Midbrain (tissue), 1 donor: ENCODE measurements at regions not wholly inside any gene's neighbourhood (a gene's known extent, or its start where the extent isn't known, plus 50 kb on each side); places are given as distances from the start of the nearest gene placed in this dataset.

ENCODE experiments used
- DNase-seq: peaks from one replicate; lab custom pipeline; 2025; lab: John Stamatoyannopoulos, UW

DNA sequence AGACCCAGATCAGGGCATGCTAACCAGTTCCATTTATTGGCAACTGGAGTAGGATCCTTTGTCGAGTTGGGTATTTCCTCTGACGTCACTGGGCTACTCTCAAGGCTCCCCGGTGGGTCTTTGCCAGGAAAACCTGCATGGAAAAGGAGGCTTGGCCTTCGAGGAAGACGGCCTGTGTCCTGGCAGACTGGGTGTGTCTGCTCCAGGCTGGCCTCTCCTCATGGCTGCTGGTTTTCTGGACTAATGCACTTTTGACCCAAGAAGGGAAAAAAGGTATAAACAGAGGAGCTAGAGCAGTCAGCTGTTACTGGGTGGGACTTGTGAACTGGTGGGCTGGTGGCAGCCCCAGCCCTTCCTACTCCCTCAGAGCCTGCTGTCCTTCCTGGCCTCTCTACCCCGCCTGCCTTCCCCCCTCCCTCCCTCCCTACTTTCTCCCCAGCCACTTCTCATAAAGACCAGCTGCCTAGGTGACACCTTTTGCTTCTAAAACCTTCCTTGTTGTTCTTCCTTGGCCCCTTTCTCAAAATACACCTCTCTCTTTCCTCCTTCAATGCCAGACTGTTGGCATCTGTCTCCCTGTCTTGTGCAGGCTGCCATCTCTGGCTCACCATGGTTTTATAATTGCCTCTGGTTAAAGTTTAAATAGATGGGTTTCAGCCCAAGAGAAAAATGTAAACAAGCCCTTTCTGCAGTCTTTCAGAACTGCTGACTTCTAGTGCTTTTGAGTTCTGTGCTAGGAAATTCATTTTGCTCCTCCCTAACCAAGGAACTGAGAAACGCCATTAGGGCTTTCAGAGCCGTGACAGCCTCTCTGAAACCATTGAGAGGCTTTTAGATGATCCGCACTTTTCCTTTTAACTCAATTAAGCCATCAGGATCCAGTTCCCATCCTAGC, 101.8 kb upstream of the MKLN1 start:
- peak; percentile 26 for DNase-seq

DNA sequence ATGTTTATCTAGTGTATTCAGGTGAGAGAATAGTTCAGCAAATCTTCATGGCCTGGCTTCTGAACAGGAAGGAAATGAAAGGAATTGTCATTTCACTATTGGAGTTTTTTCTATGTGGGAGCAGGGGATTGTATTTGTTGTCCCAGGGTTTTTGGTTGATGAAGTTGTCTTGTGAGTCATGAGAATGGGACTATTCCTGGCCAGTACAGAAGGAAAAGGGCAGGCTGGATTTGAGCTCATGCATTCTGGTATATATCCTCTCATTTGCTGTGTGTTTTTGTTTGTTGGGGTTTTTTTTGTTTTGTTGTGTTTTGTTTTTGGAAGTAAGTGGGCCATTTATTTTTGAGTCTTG, 101.2 kb upstream of the MKLN1 start:
- no peak for DNase-seq

DNA sequence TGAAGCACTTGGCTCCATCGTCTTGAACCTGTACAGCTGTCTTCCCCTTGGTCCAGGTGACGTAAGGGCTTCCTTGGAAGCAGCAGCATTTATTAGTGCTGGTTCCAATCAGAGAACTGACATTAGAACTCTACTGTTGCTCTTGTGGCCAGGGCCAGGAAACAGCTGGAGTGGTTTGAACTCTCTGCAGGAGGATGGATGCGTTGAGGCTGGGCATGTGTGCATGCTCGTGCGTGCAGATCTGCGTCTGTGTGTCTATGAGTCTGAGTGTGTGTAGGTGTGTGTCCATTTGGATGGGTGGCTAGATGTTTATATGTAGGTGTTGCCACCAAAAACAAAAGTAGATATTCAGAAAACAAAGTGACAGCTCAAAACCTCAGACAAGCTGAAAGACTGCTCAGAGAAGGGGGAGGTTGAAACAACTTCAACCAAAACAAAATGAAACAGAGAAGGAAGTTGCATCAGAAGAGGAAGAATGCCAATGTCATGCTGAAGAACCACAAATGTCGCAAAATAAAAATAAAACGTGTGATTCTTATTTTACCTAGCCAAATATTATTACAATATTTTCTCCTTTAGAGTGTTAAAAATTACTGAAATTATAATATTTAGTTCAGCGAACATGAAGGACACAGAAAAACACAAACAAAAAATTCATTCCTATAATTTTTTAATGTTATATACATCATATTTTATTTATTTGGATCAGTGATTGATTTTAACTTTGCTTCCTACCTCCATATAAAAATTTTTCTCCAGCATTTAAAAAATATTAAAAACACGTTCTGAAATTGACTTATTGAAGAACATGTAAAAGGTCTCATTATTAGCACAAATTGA, 96.1 kb upstream of the MKLN1 start:
- DNase-seq: peak; percentile 11

DNA sequence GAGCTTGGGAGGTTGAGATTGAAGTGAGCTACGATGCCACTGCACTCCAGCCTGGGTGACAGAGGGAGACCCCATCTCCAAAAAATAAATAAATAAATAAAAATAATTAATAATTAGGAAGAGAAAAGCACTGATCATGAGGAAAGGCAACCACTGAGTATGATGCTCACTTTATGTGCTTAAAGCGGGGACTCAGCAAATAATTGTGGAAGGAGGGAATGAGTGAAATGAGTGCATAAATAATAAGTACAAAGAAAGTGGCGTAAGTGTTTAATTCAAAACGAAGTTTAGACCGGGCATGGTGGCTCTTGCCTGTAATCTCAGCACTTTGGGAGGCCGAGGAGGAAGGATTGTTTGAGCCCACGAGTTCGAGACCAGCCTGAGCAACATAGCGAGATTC, 94.9 kb upstream of the MKLN1 start:
- DNase-seq: no peak

DNA sequence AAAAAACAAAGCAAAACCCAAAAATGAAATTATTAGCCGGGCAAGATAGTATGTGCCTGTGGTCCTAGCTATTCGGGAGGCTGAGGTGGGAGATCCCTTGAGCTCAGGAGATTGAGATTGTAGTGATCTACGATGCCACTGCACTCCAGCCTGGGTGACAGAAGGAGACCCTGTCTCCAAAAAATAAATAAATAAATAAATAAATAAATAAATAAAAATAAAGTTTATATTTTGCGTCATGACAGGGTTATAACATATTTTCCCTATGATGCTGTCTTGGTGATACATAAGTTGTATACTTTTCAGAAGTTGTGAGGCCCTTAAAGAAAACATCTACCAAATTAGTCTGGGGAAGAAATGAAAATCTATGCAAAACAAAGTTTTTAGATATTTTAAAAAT, 94.5 kb upstream of the MKLN1 start:
- DNase-seq: no peak

DNA sequence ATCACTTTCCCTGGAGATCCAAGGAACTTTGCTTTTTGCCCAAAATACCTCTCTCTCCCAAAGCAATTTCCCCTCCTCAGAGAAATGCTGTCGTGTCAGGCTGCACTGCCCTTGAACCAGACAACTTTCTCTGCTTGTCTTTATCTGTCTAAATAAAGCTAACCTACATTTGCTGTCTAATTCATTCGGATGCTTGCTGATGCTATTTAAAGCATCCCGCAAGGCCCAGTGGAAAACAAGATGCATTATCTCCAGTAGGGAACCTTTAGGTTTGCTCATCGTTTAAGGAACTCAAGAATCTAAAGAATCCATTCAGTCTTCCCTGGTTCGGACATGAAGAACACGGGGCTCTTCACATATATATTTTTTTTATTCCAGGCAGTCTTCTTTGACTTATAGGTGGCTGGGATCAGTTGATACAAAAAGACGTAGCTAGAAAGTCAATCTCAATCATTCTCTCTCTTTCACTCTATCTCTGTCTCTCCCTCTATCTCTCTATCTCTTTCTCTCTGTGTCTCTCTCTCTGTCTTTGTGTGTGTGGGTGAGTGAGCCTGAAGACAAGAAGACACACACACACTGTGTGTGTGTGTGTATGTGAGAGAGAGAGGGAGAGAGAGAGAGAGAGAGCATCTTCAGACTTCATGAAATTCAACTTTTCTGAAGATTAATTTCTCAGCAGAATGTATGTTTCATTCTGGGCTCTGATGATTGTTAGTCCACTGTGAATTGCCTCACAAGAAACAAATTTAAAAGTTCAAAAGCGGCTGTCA, 92.8 kb upstream of the MKLN1 start:
- DNase-seq: no peak

DNA sequence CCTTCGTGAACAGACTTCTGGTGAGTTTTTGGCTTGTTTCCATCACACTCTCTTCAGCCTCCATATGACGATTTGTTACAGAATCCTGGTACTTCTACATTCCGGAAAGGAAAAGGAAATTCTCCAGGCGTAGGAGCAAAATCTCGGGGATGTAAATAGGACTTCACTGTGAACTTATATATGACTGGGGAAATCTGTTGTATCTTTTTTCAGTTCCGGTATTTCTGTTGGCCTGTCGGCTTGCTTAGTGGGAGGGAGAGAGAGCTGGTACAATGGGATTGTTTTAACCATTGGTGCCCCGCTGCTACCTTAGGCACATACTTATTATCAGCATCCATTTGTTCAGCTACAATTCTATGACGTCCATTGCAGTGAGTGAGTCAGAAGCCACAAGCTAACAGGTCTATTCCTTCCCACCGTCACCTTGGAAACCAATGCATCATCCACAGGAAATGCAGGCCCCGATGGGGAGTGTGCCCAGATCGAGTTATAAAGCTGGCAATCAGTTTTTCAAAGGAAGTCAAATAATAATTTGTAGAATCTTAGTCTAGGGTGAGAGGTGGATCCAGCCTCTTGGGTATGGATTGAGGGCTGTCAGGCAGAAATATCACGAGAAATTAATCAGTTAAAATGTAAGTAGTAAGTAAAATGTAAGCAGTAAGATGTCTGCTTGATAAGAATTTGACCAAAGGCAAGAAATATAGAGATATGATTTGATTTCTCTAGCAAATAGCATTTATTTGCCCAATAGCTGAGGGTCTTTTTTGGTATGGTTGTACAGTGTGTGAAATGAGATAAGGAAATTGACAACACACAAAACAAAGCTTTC, 92.0 kb upstream of the MKLN1 start:
- peak; percentile 26 for DNase-seq

DNA sequence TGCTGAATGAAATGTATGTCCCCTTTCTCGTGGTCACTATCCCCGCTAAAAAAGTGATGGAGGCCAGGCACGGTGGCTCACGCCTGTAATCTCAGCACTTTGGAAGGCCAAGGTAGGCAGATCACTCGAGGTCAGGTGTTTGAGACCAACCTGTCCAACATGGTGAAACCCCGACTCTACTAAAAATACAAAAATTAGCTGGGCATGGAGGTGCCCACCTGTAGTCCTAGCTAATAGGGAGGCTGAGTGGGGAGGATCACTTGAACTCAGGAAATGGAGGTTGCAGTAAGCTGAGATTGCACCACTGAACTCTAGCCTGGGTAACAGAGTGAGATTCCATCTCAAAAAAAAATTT, 91.4 kb upstream of the MKLN1 start:
- DNase-seq: no peak

DNA sequence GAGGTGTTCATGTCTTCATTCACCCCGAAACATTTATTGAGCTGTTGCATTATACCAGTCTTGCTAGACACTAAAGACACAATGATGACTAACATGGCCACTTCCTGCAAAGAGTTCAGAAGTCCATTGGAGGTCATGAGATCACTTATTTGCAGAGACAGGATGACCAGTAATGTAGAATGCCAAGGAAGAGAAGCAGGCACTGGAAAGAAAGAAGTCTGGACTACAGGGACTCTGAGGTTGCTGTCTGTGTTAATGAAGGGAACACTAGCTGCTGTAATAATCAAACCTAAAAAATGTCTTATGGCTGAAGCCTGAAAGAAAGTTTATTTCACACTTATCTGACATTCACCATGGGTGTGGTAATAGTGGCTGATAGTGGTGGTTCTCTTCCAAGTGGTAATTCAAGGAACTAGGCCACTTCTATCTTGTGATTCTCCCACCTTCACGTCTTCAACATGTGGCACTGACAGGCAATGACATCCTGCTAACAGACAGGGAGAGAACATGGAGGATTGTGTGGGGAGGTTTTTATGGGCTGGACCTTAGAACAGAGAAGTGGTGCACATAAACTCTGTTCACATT, 89.2 kb upstream of the MKLN1 start:
- DNase-seq: no peak

DNA sequence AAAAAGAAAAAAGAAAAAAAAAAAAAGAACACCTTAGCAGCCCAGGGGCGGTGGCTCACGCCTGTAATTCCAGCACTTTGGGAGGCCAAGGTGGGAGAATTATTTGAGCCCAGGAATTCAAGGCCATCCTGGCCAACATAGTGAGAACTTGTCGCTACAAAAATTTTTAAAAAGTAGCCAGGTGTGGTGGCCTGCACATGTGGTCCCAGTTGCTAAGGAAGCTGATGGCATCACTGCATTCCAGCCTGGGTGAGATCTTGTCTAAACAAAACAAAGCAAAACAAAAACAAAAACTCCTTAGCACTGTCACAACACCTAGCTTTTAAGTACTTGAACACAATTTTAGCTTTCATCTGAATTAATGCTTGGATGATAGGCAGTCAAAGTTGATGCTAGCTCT, 86.3 kb upstream of the MKLN1 start:
- DNase-seq: no peak

DNA sequence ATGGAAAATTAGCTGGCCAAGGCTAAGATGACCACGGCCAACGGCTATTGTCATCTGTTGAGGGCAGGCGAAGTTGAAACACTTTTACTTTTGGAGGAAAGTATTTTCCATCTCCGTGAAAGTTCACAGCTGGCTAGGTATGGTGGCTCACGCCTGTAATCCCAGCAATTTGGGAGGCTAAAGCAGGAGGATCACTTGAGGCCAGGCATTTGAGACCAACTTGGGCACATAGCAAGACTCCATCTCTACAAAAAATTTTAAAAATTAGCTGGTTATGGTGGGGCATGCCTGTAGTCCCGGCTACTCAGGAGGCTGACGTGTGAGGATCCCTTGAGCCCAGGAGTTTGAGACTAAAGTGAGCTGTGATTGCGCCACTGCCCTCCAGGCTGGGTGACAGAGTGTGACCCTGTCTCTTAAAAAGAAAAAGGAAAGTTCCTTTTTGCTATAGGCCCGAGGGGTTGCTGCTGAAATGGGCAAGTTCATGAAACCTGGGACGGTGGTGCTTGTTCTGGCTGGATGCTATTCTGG, 85.5 kb upstream of the MKLN1 start:
- DNase-seq: no peak

DNA sequence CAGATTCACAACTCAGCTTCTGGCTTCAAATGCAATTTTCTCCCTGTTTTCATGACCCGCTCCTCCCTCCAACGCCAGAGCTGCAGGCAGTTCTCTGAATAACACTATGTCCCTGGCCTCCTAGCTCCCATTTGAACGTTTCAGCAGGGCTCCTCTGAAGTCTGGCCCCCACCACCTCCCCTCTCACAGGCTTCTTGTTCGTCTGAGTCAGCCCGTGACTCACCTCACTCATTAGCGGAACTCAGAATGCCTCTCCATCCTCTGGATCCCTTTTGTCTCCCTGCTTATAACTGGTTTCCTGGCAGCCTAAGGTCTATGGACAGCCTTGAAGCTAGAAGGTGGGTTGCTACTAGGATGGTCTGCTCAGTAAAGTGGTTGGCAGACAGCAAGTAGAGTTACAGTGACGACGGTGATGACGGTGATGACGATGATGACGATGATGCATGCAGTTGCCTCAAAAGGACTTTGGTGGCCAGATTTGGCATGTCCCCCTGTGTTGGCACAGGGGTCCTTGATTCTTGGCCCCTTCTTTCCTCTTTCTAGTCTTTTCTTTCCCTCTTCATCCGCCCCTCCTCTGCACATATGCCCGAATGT, 83.3 kb upstream of the MKLN1 start:
- peak; percentile 12 for DNase-seq

DNA sequence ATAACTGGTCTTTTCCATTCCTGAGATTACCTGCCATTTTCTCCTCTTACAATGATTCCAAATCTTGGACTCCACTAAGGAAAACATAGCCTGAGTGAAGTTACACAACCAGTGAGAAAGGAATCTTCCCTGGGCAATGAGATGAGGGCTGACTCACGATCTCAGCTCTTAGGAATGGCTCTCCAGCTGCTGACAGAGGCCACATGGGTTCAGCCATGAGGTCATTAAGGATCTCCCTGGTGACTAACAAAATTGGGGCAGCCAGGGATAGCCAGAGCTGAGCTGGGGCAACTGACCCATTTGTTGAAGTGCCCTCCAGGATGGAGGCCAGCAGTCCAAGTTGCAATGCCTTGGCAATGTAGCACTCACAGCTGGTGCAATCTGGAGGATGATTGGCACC, 78.7 kb upstream of the MKLN1 start:
- peak; percentile 11 for DNase-seq

DNA sequence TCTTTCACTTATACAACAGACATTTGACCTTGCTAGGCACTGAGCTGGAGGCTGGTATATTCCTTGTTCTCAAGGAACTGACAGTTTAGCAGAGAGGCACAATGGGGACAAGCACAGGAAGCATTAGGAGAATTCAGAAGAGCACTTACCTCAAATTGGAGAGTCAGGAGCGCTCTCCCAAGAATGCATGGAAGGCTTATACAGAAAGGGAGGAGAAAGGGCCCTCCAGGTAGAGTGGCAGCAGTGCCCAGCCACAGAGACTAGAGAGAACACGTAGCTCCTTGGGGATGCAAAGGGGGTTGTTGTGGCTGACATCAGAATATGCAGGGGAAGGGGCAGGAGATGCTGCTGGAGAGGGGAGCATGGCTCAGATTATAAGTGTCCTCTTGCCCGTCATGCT, 78.2 kb upstream of the MKLN1 start:
- DNase-seq: no peak

DNA sequence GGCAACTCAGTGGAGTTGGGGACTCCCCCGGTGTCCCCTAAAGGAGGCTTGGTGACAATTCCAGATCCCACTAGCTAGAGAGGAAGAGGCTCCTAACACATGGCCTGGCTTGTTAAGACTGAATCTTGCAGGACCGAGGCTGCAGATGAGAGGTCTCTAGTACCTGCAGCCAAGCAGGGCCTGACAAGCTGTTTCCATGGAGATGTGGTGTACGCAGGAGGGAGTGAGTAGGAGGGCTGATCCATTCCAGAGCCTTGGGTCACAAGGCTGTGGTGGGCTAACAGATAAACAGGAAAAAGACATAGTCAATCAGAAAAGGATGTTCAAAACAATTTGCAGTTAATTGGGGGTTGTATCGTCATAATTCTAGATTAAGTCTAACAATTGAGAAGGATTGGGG, 77.3 kb upstream of the MKLN1 start:
- no peak for DNase-seq

DNA sequence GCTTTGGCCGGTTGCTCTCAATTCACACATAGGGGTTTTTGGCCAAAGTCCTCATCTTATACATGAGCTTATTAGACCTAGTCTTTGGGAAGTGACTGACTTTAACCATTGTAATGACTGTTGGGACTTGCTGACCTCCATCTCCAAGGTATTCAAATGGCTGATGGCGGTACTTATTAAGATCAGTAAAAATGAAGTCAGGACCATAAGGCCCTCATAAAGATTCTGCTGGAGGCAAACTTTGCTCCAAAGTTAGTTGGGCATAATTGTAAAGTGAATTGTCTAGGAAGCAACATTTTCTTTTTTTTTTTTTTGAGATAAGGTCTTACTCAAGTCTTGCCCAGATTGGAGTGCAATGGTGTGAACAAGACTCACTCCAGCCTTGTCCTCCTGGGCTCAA, 76.3 kb upstream of the MKLN1 start:
- DNase-seq: no peak

DNA sequence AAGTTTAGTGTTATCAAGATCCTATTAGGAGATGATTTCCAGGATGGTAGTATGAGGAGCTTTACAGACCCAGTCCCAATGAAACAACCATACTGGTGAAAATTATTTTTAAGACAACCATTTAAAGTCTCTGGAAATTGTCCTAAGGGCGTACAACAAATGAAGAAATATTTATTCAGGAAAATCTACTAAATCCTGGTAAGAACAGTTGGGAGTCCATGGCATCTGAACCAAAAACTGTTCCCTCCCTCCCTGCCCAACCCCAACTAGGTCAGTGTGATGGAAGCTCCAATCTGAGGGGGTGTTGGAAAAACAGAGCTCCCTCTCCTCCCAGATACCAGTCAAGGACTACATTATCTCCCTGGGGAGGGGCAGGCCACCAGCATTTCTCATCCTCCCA, 74.7 kb upstream of the MKLN1 start:
- no peak for DNase-seq

DNA sequence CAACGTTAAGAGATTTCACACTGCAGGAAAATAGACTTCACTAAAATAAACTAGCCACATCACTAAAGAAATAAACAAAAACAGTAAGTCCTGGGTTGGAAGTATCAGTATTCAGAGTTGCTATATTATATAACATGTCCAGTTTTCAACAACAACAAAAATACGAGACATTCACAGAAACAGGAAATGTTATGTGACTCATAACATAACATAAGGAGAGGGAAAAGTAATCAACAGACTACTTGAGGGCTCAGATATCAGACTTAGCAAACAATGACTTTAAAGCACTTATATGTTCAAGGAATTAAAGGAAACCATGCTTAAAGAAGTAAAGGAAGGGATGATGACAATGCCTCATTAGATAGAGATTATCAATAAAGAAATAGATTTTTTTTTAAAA, 73.5 kb upstream of the MKLN1 start:
- DNase-seq: no peak

DNA sequence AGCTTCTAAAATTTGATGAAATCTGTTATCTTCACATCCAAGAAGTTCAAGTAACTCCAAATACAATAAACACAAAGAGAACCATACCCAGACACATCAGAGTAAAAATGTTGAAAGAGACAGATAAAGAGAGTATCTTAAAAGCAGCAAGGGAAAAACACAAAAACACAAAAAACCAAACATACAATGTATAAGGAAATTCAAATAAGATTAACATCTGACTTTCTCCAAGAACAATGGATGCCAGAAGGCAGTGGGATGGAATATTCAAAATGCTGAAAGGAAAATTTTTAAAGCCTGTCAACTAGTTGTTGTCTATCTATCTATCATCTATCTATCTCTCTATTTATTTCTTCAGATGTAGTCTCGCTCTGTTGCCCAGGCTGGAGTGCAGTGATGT, 72.4 kb upstream of the MKLN1 start:
- DNase-seq: no peak

DNA sequence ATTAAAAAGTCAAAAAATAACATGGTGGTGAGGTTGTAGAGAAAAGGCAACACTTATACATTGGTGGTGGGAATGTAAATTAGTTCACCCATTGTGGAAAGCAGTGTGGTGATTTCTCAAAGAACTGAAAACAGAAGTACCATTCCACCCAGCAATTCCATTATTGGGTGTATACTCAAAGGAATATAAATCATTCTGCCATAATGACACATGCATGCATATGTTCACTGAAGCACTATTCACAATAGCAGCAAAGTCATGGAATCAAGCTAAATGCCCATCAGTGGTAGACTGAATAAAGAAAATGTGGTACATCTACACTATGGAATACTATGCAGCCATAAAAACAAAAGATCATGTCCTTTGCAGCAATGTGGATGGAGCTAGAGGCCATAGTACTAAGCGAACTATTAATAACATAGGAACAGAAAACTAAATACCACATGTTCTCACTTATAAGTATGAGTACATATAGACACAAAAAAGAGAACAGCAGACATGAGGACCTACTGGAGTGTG, 66.1 kb upstream of the MKLN1 start:
- no peak for DNase-seq

DNA sequence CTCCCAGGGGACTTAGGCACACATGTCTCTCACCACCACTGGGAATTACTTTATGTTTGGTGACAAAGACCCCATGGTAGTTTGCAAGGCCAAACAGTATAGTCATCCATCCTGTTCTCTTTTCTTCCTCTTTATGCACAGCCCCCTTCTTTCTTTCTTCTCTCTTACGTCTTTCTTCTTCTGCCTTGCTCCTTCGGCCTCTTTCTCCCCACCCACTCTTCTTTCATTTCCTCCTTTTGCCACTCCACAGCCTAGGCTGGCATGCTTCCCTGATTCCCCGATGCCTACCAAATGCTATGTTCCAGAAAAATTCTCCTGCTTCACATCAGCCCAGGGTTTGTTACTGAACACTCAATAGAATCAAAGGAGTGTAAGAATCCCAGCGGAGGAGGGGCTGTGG, 62.4 kb upstream of the MKLN1 start:
- peak; percentile 29 for DNase-seq
